Heart left ventricle (tissue), 13 donors: ENCODE measurements at regions not wholly inside any gene's neighbourhood (a gene's known extent, or its start where the extent isn't known, plus 50 kb on each side); places are given as distances from the start of the nearest gene placed in this dataset.

Experiments used
- CTCF ChIP-seq, 12 donors: fragments of 200-600 bp; sonication (generic) in 4 of 12; IDR thresholded peaks; one replicate each; pipeline versions ENCODE4 v1.5.0 to v1.8.0; 2018 to 2022; ENCODE audit warnings: antibody characterized with exemption in 12 of 12, mild to moderate bottlenecking in 5 of 12
- POLR2A ChIP-seq, 2 donors: fragments of 450-650 bp; IDR thresholded peaks; one replicate each; pipeline ENCODE4 v1.6.1; 2017; ENCODE audit warnings: antibody characterized with exemption in 2 of 2, mild to moderate bottlenecking in 2 of 2, moderate library complexity in 2 of 2
- donor health status: ischemic (EF 13 %, LVEDD 7.1; RV severe dilation, severe dysfunction).
- donor health status: DM: no; HTN: yes; CAD: no.
- donor health status: DM: no; HTN: no; CAD: no.
- donor health status: ischemic (EF 25% LVEDD 6.9; RV normal size, moderate dysfunction).
- donor health status: ischemic (EF 25% LVEDD 5.7; RV mildly dilated, moderate dysfunction).
- donor health status: ischemic (EF 35%, LVEDD 5.7; RV mildly dilated, moderate dysfunction).
- donor health status: nonischemic (EF 11% LVEDD 7.7; RV severe dilation, severe dysfunction).
- donor health status: DM: yes; HTN: yes; CAD: no.
- donor health status: PGD.
- donor health status: ischemic (EF 29% LVEDD 5.4; RV normal size, mild dysfunction).
- donor health status: nonischemic (EF 23%, LVEDD 6.1; RV moderate dilation, normal function).

- no peak for TF ChIP-seq CTCF (IDR thresholded peaks at IDR 0.05)
- TF ChIP-seq POLR2A (IDR thresholded peaks at IDR 0.05): no peak
These were observed 301.7 kb downstream of the EIPR1 start for GRCh38 chr2:3075991-3076340.
